H1 (cell line): ENCODE measurements at regions not wholly inside any gene's neighbourhood (a gene's known extent, or its start where the extent isn't known, plus 50 kb on each side); places are given as distances from the start of the nearest gene placed in this dataset.

ENCODE experiments used
- CTCF ChIA-PET: fragments of 300-600 bp; sonication (Branson Sonifier 250); formaldehyde crosslinking; loops from one replicate; lab custom pipeline; 2021; ENCODE audit not compliant: partially characterized antibody; lab: Charles Lee
- POLR2A ChIA-PET: fragments of 300-600 bp; sonication (Branson Sonifier 250); formaldehyde crosslinking; loops from one replicate; lab custom pipeline; 2021; ENCODE audit warnings: inconsistent platforms; ENCODE audit not compliant: partially characterized antibody; lab: Charles Lee
- DNase-seq, 2 experiments: peaks; one replicate each; pipeline versions ENCODE4 v3.0.0 to v3.0.0-alpha.2; 2010 to 2022; ENCODE audit warnings: low spot score in 2 of 2, low read depth in 1 of 2, mixed read lengths in 1 of 2
- FAIRE-seq: peaks from 2 replicates; lab custom pipeline; 2011; peaks lifted over from hg19 to GRCh38; lab: Jason Lieb, UNC
- H2AFZ ChIP-seq: 2 replicates; pipeline ENCODE4 v1.8.1; 2012; ENCODE audit warnings: low read length, inconsistent platforms
- H2AK5ac ChIP-seq: 2 replicates; pipeline ENCODE4 v1.6.1; 2013; ENCODE audit warnings: low read depth, low read length
- H2BK120ac ChIP-seq: replicated peaks from 2 replicates; pipeline ENCODE3; 2013; ENCODE audit warnings: low read depth, low read length, inconsistent platforms
- H2BK12ac ChIP-seq: 2 replicates; pipeline ENCODE4 v1.6.1; 2013; ENCODE audit warnings: low read depth, low read length
- H2BK15ac ChIP-seq: 2 replicates; pipeline ENCODE4 v1.6.1; 2013; ENCODE audit warnings: low read length
- H2BK20ac ChIP-seq: 2 replicates; pipeline ENCODE4 v1.6.1; 2013; ENCODE audit warnings: low read length
- H2BK5ac ChIP-seq: 2 replicates; pipeline ENCODE4 v1.6.1; 2013; ENCODE audit warnings: low read depth, low read length
- H3K14ac ChIP-seq: 2 replicates; pipeline ENCODE4 v1.6.1; 2013; ENCODE audit warnings: inconsistent platforms; ENCODE audit not compliant: insufficient read length
- H3K18ac ChIP-seq: 2 replicates; pipeline ENCODE4 v1.6.1; 2013; ENCODE audit warnings: low read length; ENCODE audit errors: extremely low read depth
- H3K23ac ChIP-seq: 2 replicates; pipeline ENCODE4 v1.6.1; 2013; ENCODE audit warnings: inconsistent platforms; ENCODE audit not compliant: insufficient read length
- H3K23me2 ChIP-seq: 2 replicates; pipeline ENCODE4 v1.6.1; 2013; ENCODE audit warnings: low read depth, low read length
- H3K27ac ChIP-seq: 2 replicates; pipeline ENCODE4 v1.6.1; 2011; ENCODE audit warnings: low read depth, low read length, inconsistent platforms
- H3K27me3 ChIP-seq, 4 experiments: replicated peaks in 1 of 4; 1 replicate in 1 of 4; 2 replicates in 3 of 4; pipeline versions ENCODE4 v1.6.1 to v1.8.1; 2011 to 2013; ENCODE audit warnings: low read length in 3 of 4, mild to moderate bottlenecking in 3 of 4, inconsistent platforms in 2 of 4, mixed read lengths in 2 of 4, moderate library complexity in 1 of 4; ENCODE audit not compliant: control insufficient read depth in 3 of 4, insufficient read depth in 3 of 4; ENCODE audit errors: extremely low read depth in 1 of 4
- H3K36me3 ChIP-seq, 4 experiments: 2 replicates each; pipeline versions ENCODE4 v1.6.1 to v1.8.1; 2011 to 2013; ENCODE audit warnings: mild to moderate bottlenecking in 4 of 4, low read length in 3 of 4, moderate library complexity in 2 of 4, control low read depth in 1 of 4, inconsistent platforms in 1 of 4; ENCODE audit not compliant: insufficient read depth in 4 of 4, control insufficient read depth in 2 of 4
- H3K4ac ChIP-seq: replicated peaks from 2 replicates; pipeline ENCODE3; 2013; ENCODE audit warnings: low read length, low read depth, mixed read lengths, inconsistent platforms; ENCODE audit not compliant: insufficient read length
- H3K4me1 ChIP-seq, 4 experiments: replicated peaks in 1 of 4; 1 replicate in 1 of 4; 2 replicates in 3 of 4; pipeline versions ENCODE4 v1.6.1 to v1.8.1; 2011 to 2013; ENCODE audit warnings: low read length in 3 of 4, inconsistent platforms in 2 of 4, mixed read lengths in 1 of 4; ENCODE audit not compliant: insufficient read depth in 4 of 4, control insufficient read depth in 3 of 4
- H3K4me2 ChIP-seq, 2 experiments: 2 replicates each; pipeline versions ENCODE4 v1.6.1 to v1.8.1; 2011 to 2013; ENCODE audit warnings: low read depth in 2 of 2, low read length in 2 of 2, control low read depth in 1 of 2, inconsistent platforms in 1 of 2, mild to moderate bottlenecking in 1 of 2; ENCODE audit not compliant: insufficient read depth in 1 of 2
- H3K4me3 ChIP-seq, 4 experiments: fragments of 200-600, 300-600 bp in 1 of 4; sonication (generic), shearing (Covaris generic), sonication (Bioruptor Twin) in 1 of 4; 2 replicates each; pipeline versions ENCODE4 v1.5.1 to v1.8.1; 2011 to 2016; ENCODE audit warnings: low read length in 4 of 4, low read depth in 3 of 4, control low read depth in 2 of 4, inconsistent platforms in 2 of 4, mild to moderate bottlenecking in 2 of 4, mixed read lengths in 1 of 4, moderate library complexity in 1 of 4; ENCODE audit not compliant: insufficient read depth in 2 of 4; ENCODE audit errors: extremely low read depth in 1 of 4
- H3K56ac ChIP-seq: replicated peaks from 2 replicates; pipeline ENCODE3; 2013; ENCODE audit warnings: low read depth, mild to moderate bottlenecking, mixed read lengths, low read length, inconsistent platforms; ENCODE audit not compliant: insufficient read length
- H3K79me1 ChIP-seq: 2 replicates; pipeline ENCODE4 v1.6.1; 2013; ENCODE audit warnings: low read depth, low read length, control low read depth
- H3K79me2 ChIP-seq, 2 experiments: 2 replicates each; pipeline versions ENCODE4 v1.6.1 to v1.8.1; 2012 to 2013; ENCODE audit warnings: low read length in 2 of 2, mild to moderate bottlenecking in 2 of 2, inconsistent platforms in 1 of 2; ENCODE audit not compliant: insufficient read depth in 2 of 2, control insufficient read depth in 1 of 2
- H3K9ac ChIP-seq, 4 experiments: replicated peaks in 1 of 4; 1 replicate in 1 of 4; 2 replicates in 3 of 4; pipeline versions ENCODE4 v1.6.1 to v1.8.1; 2011 to 2013; ENCODE audit warnings: low read depth in 3 of 4, low read length in 3 of 4, control low read depth in 2 of 4, mild to moderate bottlenecking in 2 of 4, moderate library complexity in 2 of 4, inconsistent platforms in 1 of 4; ENCODE audit errors: extremely low read depth in 1 of 4
- H3K9me3 ChIP-seq, 2 experiments: 2 replicates each; pipeline versions ENCODE4 v1.6.1 to v1.8.1; 2012 to 2013; ENCODE audit warnings: mild to moderate bottlenecking in 2 of 2, moderate library complexity in 2 of 2, control low read depth in 1 of 2, inconsistent platforms in 1 of 2, low read depth in 1 of 2, low read length in 1 of 2, mixed read lengths in 1 of 2; ENCODE audit not compliant: insufficient read depth in 2 of 2
- H4K20me1 ChIP-seq, 2 experiments: replicated peaks in 1 of 2; 2 replicates each; pipeline versions ENCODE3 to v1.8.1; 2011 to 2013; ENCODE audit warnings: inconsistent platforms in 2 of 2, low read length in 2 of 2, mild to moderate bottlenecking in 1 of 2; ENCODE audit not compliant: insufficient read depth in 2 of 2, control insufficient read depth in 1 of 2
- H4K5ac ChIP-seq: 2 replicates; pipeline ENCODE4 v1.6.1; 2013; ENCODE audit warnings: low read length, low read depth, mixed read lengths, inconsistent platforms; ENCODE audit not compliant: insufficient read length
- H4K8ac ChIP-seq: 2 replicates; pipeline ENCODE4 v1.8.0; 2013; ENCODE audit warnings: mild to moderate bottlenecking, moderate library complexity, low read length, inconsistent platforms; ENCODE audit not compliant: insufficient read depth; ENCODE audit errors: extremely low read depth
- H4K91ac ChIP-seq: replicated peaks from 2 replicates; pipeline ENCODE3; 2013; ENCODE audit warnings: low read length, mixed read lengths, inconsistent platforms; ENCODE audit not compliant: insufficient read length
- BRCA1 ChIP-seq: IDR thresholded peaks from 2 replicates; pipeline ENCODE4 v1.6.1; 2012; ENCODE audit warnings: low read depth, low read length, improper control_type of control experiment
- CHD1 ChIP-seq: IDR thresholded peaks from 2 replicates; pipeline ENCODE4 v1.6.1; 2012; ENCODE audit warnings: low read depth, low read length, improper control_type of control experiment
- CTBP2 ChIP-seq: IDR thresholded peaks from 2 replicates; pipeline ENCODE4 v1.7.0; 2011; ENCODE audit warnings: borderline replicate concordance, mild to moderate bottlenecking, moderate library complexity, mixed read lengths, low read length; ENCODE audit not compliant: insufficient read depth, insufficient read length
- KDM4A ChIP-seq: IDR thresholded peaks from one replicate; pipeline ENCODE4 v1.7.1; 2012; ENCODE audit warnings: low read depth, mild to moderate bottlenecking, moderate library complexity, low read length, inconsistent platforms; ENCODE audit not compliant: severe bottlenecking
- MAFK ChIP-seq: IDR thresholded peaks from 2 replicates; pipeline ENCODE4 v1.6.1; 2012; ENCODE audit warnings: low read depth, mild to moderate bottlenecking, improper control_type of control experiment, low read length
- POLR2A ChIP-seq, 2 experiments: IDR thresholded peaks; 1 replicate in 1 of 2; 2 replicates in 1 of 2; pipeline ENCODE4 v1.6.1; 2011; ENCODE audit warnings: low read depth in 2 of 2, low read length in 2 of 2, mild to moderate bottlenecking in 2 of 2; ENCODE audit errors: control extremely low read depth in 1 of 2
- RFX5 ChIP-seq: IDR thresholded peaks from 2 replicates; pipeline ENCODE4 v1.6.1; 2011; ENCODE audit warnings: low read depth, low read length, improper control_type of control experiment, borderline replicate concordance
- SAP30 ChIP-seq: fragments of 300-600 bp; sonication (generic); IDR thresholded peaks from 2 replicates; pipeline ENCODE4 v1.7.1; 2012; ENCODE audit warnings: low read length, moderate library complexity, mild to moderate bottlenecking, inconsistent platforms; ENCODE audit not compliant: insufficient read depth, insufficient replicate concordance
- SP2 ChIP-seq: IDR thresholded peaks from 2 replicates; pipeline ENCODE4 v1.6.1; 2012; ENCODE audit warnings: mild to moderate bottlenecking, low read length, inconsistent platforms
- TCF12 ChIP-seq: IDR thresholded peaks from 2 replicates; pipeline ENCODE4 v1.6.1; 2011; ENCODE audit warnings: low read depth, mild to moderate bottlenecking, low read length
- YY1 ChIP-seq: IDR thresholded peaks from 2 replicates; pipeline ENCODE4 v1.6.1; 2011; ENCODE audit warnings: low read depth, mild to moderate bottlenecking, low read length
- WGBS, 2 experiments: shearing (Covaris generic) in 1 of 2; methylation state at CpG; one replicate each; pipeline versions ENCODE4 v1.1.6 to v1.1.7; 2013 to 2015; ENCODE audit warnings: low lambda C conversion rate in 2 of 2, mixed read lengths in 2 of 2, inconsistent platforms in 1 of 2, low coverage in 1 of 2, missing lambda C conversion rate in 1 of 2; ENCODE audit not compliant: insufficient replicate concordance in 2 of 2, insufficient coverage in 1 of 2, insufficient read length in 1 of 2; ENCODE audit errors: extremely low coverage in 1 of 2, missing lambda C conversion rate in 1 of 2; 5-methylcytosine and 5-hydroxymethylcytosine counted together
- TF ChIP-seq, protein P1 (sequence below): IDR thresholded peaks from 2 replicates; pipeline ENCODE4 v1.6.1; 2012; ENCODE audit warnings: inconsistent platforms
- TF ChIP-seq, protein P2 (sequence below): IDR thresholded peaks from 2 replicates; pipeline ENCODE4 v1.6.1; 2012; ENCODE audit warnings: inconsistent platforms
- TF ChIP-seq, protein P3 (sequence below): IDR thresholded peaks from 2 replicates; pipeline ENCODE4 v1.6.1; 2011; ENCODE audit warnings: low read depth, mild to moderate bottlenecking, low read length; ENCODE audit not compliant: insufficient read depth

DNA sequence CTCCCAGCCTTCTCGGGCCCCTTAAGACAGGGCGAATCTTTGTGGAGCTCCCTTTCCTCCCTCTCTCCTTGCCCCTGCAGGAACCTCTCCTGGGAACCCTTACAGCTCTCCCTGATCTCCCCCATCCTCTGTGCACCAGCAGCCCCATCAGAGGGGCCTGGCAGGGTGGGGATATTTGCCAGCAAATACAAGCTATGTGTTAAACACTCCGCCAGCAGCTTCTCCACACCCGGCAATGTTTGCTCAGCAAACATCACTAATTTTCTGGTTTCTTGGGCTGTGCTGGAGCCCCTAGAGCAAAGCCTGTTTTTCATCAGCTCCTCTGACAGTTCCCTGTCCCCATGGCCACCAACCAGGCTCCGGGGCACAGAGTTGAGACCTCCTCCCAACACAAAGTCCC, 147.5 kb upstream of the LHX5 start:
- H3K23ac ChIP-seq: no peak overlapping the region
- no peak overlapping the region for H2AK5ac ChIP-seq
- no peaks in the 10 kb centered on the region for H3K79me1 ChIP-seq
- no peaks in the 10 kb centered on the region for H3K9me3 ChIP-seq
- CTCF ChIA-PET: interaction anchor here (0.8 to 1.6 kb wide), 2 partner anchors 29 to 150 kb away, joined by 3 to 5 read pairs; no protein-coding TSS in a partner anchor
- H3K4me3 ChIP-seq: no peak overlapping the region
- no peak overlapping the region for H4K91ac ChIP-seq
- H3K56ac ChIP-seq: no peak overlapping the region
- H2AFZ ChIP-seq: no peak overlapping the region
- H2BK20ac ChIP-seq: no peak overlapping the region
- no peak overlapping the region for H2BK5ac ChIP-seq
- H3K79me2 ChIP-seq: no peaks in the 10 kb centered on the region
- H4K8ac ChIP-seq: no peak overlapping the region
- FAIRE-seq (no peak), DNase-seq (no peak)
- no peaks in the 10 kb centered on the region for H3K36me3 ChIP-seq
- H2BK12ac ChIP-seq: no peak overlapping the region
- no peak overlapping the region for H3K14ac ChIP-seq
- no peak overlapping the region for H3K27ac ChIP-seq
- H3K4ac ChIP-seq: no peak overlapping the region
- no peaks in the 10 kb centered on the region; a peak in 1 of 7 replicates for H3K27me3 ChIP-seq
- H3K4me1 ChIP-seq: no peaks in the 10 kb centered on the region; a peak in 1 of 7 replicates
- peaks cover 2% of the 10 kb centered on the region; the same call in 1 of the 2 replicates for H3K23me2 ChIP-seq
- H3K18ac ChIP-seq: no peak overlapping the region
- no peak overlapping the region for H3K9ac ChIP-seq
- no peaks in the 10 kb centered on the region for H4K20me1 ChIP-seq
- H2BK120ac ChIP-seq: no peak overlapping the region
- no peak overlapping the region for H2BK15ac ChIP-seq
- no peak overlapping the region for H4K5ac ChIP-seq
- POLR2A ChIA-PET: interaction anchor here (0.8 kb wide), 1 partner anchor 31 kb away, joined by 4 read pairs; no protein-coding TSS in a partner anchor
- 83% methylated on average over 5 of the region's 5 CpGs; no CpG with 5 or more reads in 1 of the 2 experiments for WGBS, 2 experiments
- no peak overlapping the region for H3K4me2 ChIP-seq
- TF ChIP-seq, protein P1, sequence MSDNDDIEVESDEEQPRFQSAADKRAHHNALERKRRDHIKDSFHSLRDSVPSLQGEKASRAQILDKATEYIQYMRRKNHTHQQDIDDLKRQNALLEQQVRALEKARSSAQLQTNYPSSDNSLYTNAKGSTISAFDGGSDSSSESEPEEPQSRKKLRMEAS: no peak
- TF ChIP-seq BRCA1 (no peak), POLR2A (IDR thresholded peaks at IDR 0.05; ENCODE audit: control extremely low read depth in 1 of 2, low read depth in 2 of 2, low read length in 2 of 2) (no peak), SAP30 (no peak), KDM4A (no peak), CTBP2 (no peak), MAFK (no peak), SP2 (no peak), CHD1 (no peak), YY1 (no peak), TCF12 (no peak), RFX5 (no peak)
- TF ChIP-seq, protein P2, sequence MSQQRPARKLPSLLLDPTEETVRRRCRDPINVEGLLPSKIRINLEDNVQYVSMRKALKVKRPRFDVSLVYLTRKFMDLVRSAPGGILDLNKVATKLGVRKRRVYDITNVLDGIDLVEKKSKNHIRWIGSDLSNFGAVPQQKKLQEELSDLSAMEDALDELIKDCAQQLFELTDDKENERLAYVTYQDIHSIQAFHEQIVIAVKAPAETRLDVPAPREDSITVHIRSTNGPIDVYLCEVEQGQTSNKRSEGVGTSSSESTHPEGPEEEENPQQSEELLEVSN: no peak
- TF ChIP-seq, protein P3, sequence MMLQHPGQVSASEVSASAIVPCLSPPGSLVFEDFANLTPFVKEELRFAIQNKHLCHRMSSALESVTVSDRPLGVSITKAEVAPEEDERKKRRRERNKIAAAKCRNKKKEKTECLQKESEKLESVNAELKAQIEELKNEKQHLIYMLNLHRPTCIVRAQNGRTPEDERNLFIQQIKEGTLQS: no peak
